ENCODE measurements at regions not wholly inside any gene's neighbourhood (a gene's known extent, or its start where the extent isn't known, plus 50 kb on each side); places are given as distances from the start of the nearest gene placed in this dataset.
"Not testable (repeated sequence)": the region's sequence is repeated elsewhere in the genome, so short reads cannot be mapped to it uniquely, and the experiment has no call there.

DNA sequence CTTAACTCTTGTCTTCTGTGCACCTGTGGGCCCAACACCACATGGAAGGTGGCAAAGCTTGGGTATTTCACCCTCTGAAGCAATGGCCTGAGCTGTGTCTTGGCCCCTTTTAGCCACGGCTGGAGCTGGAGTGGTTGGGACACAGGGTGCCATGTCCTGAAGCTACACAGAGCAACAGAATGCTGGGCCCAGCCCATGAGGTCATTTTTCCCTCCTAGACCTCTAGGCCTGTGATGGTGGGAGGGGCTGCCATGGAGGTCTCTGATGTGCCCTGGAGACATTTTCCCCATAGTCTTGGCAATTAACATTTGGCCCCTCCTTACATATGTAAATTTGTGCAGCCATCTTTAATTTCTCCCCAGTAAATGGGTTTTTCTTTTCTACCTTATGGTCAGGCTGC lies 620.8 kb downstream of the RFPL4B start:
- Mint-ChIP-seq H3K9me3 (peaks cover 13% of the 10 kb centered on the region), H3K4me1 (ENCODE audit: low read depth) (no peaks in the 10 kb centered on the region), H3K36me3 (ENCODE audit: low read depth) (no peaks in the 10 kb centered on the region), H3K27ac (no peak overlapping the region), H3K4me3 (no peak overlapping the region), H3K27me3 (ENCODE audit: low read depth) (no peaks in the 10 kb centered on the region)

DNA sequence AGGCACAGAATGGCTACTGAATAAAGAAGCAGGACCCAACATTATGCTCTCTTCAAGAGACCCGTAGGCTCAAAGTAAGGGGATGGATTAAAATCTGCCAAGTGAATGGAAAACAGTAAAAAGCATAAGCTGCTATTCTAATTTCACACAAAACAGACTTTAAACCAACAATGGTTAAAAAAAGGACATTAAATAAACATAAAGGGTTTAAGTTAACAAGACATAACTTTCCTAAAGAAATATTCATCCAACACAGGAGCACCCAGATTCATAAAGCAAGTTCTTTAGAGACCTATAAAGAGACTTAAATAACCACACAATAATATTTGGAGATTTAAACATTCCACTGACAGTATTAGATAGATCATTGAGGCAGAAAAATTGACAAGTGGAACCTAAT lies 624.5 kb downstream of the RFPL4B start:
- H3K36me3 Mint-ChIP-seq (ENCODE audit: low read depth), result no peaks in the 10 kb centered on the region
- no peaks in the 10 kb centered on the region for H3K4me1 Mint-ChIP-seq (ENCODE audit: low read depth)
- peaks cover 18% of the 10 kb centered on the region for H3K9me3 Mint-ChIP-seq
- no peaks in the 10 kb centered on the region for H3K27me3 Mint-ChIP-seq (ENCODE audit: low read depth)
- H3K4me3 Mint-ChIP-seq, result no peak overlapping the region
- H3K27ac Mint-ChIP-seq, result no peak overlapping the region

DNA sequence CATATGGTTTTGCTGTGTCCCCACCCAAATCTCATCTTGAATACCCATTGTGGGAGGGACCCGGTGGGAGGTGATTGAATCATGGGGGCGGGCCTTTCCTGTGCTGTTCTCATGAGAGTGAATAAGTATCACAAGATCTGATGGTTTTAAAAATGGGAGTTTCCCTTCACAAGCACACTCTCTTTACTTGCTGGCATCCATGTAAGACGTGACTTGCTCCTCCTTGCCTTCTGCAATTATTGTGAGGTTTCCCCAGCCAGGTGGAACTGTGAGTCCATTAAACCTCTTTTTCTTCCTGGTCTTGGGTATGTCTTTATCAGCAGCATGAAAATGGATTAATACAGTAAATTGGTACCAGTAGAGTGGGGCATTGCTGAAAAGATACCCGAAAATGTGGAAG lies 627.8 kb downstream of the RFPL4B start:
- H3K9me3 Mint-ChIP-seq, result peaks cover 13% of the 10 kb centered on the region

DNA sequence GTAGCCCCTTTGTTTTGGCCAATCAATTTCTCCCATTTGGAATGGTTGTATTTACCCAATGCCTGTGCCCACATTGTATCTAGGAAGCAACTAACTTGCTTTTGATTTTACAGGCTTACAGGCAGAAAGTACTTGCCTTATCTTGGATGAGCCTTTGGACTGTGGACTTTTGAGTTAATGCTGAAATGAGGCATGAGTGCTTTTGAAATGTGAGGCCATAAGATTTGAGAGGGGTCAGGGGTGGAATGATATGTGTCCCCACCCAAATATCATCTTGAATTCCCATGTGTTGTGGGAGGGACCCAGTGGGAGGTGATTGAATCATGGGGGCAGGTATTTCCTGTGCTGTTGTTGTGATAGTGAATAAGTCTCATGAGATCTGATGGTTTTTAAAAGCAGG lies 629.4 kb downstream of the RFPL4B start:
- not testable (repeated sequence) for H3K27ac Mint-ChIP-seq; H3K36me3 Mint-ChIP-seq (ENCODE audit: low read depth); H3K4me3 Mint-ChIP-seq; H3K4me1 Mint-ChIP-seq (ENCODE audit: low read depth); H3K27me3 Mint-ChIP-seq (ENCODE audit: low read depth)
- H3K9me3 Mint-ChIP-seq, result peaks cover 11% of the 10 kb centered on the region

More for the DNA sequence above, 627.8 kb downstream of the RFPL4B start:
- not testable (repeated sequence) for H3K4me1 Mint-ChIP-seq (ENCODE audit: low read depth); H3K4me3 Mint-ChIP-seq; H3K27me3 Mint-ChIP-seq (ENCODE audit: low read depth); H3K27ac Mint-ChIP-seq; H3K36me3 Mint-ChIP-seq (ENCODE audit: low read depth)

DNA sequence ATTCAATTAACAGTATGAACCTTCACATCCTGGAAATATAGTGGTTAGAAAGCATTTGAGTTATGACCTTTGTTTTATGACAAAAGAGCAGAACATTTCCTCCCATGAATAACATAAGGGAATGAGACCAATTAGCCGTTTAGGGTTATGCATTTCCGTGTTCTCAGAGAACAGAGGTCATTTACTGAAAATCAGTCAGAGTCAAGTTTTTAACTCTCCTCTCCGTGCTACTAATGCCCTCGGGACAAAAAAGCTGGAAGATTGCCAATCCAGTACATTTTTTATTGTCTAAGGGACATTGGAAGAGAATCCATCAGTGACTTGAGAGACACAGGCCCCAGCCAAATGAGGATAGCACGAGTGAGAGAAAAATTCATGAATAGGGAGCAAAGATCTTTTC lies 632.7 kb downstream of the RFPL4B start:
- no peak overlapping the region for H3K27ac Mint-ChIP-seq
- H3K4me1 Mint-ChIP-seq (ENCODE audit: low read depth), result no peaks in the 10 kb centered on the region
- peaks cover 5% of the 10 kb centered on the region for H3K9me3 Mint-ChIP-seq
- H3K36me3 Mint-ChIP-seq (ENCODE audit: low read depth), result no peaks in the 10 kb centered on the region
- H3K27me3 Mint-ChIP-seq (ENCODE audit: low read depth), result no peaks in the 10 kb centered on the region
- H3K4me3 Mint-ChIP-seq, result no peak overlapping the region

DNA sequence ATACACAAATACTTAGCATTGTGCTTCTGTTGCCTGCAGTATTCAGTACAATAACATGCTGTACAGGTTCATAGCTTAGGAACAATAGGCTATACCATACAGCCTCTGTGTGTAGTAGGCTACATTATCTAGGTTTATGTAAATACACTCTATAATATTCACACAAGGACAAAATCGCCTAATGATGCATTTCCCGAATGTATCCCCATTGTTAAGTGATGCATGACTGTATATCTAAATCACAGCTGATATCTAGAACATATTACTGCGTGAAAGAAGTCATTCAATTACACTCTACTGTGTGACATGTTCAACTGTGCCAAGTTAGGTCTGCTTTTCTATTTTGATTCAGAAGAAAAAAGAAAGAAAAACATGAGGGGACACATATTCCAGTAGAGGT lies 633.5 kb downstream of the RFPL4B start:
- Mint-ChIP-seq H3K4me3 (no peak overlapping the region), H3K36me3 (ENCODE audit: low read depth) (no peaks in the 10 kb centered on the region), H3K27me3 (ENCODE audit: low read depth) (no peaks in the 10 kb centered on the region), H3K4me1 (ENCODE audit: low read depth) (no peaks in the 10 kb centered on the region), H3K9me3 (no peaks in the 10 kb centered on the region), H3K27ac (no peak overlapping the region)

DNA sequence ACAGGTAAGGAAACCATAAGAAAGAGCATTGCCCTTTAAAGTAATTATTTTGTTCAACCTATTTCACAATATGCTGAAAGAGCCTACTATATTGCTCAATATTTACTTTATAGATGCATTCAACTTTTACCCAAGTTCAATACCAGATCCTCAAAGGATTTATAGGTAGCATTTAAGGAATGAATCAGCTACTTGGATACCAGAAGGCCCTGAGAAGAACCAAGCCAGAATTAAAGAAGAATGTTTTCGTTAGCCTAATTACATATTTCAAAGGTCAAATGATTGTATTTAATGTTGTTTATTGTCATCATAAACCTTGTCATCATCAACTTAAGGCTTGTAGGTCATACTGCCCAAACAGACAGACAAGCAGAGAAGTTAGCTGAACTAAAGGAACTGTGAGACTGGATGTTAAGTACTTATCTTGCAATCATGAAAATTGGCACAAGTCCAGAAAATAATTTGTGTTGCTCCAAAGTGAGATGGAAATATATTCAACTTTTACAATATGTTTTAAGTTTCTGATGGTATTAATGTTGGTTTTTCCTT lies 636.7 kb downstream of the RFPL4B start:
- Mint-ChIP-seq H3K4me1 (ENCODE audit: low read depth) (no peaks in the 10 kb centered on the region), H3K9me3 (no peaks in the 10 kb centered on the region), H3K27me3 (ENCODE audit: low read depth) (no peaks in the 10 kb centered on the region)

DNA sequence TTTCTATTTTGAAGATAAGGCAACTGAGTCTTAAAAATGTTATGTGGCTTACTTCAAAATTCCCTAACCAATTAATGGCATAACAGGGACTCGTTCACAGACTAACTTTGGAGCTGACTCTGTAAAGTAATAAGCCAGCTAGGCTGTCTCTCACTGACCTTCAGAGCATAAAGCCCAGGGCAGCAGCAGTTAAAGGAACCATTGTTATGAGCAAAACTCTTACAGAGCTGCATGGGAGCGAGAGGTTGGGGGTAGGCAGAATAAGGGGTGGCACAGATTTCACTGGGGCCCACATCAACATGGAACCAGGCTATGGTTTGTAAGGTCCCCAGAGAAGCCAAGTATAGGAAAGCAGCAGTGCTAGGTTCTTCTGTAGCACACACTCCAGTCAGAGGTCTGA lies 637.8 kb downstream of the RFPL4B start:
- H3K27me3 Mint-ChIP-seq (ENCODE audit: low read depth), result no peaks in the 10 kb centered on the region
- H3K36me3 Mint-ChIP-seq (ENCODE audit: low read depth), result no peaks in the 10 kb centered on the region
- no peak overlapping the region for H3K27ac Mint-ChIP-seq
- H3K4me3 Mint-ChIP-seq, result no peak overlapping the region
- H3K4me1 Mint-ChIP-seq (ENCODE audit: low read depth), result no peaks in the 10 kb centered on the region
- no peaks in the 10 kb centered on the region for H3K9me3 Mint-ChIP-seq

More for the DNA sequence above, 636.7 kb downstream of the RFPL4B start:
- H3K27ac Mint-ChIP-seq, result no peak overlapping the region
- H3K36me3 Mint-ChIP-seq (ENCODE audit: low read depth), result no peaks in the 10 kb centered on the region
- no peak overlapping the region for H3K4me3 Mint-ChIP-seq

DNA sequence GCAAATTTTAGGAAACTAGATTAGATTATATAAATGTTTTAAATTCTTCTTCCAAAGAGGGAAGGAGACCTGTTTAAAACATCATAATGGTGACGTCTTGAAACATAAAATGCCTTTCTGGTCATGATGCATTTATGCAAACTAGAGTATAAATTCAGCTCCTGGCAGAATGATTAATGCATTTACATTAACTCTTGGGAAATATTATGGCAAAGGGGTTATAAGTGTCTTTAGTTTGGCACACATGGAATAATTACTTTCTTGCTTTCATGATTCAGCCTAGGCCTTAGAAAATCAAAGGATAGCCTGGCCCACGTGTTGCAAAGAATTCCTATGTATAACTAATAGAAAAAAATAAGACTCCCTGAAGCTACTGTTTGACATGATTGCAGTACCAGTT lies 639.2 kb downstream of the RFPL4B start:
- Mint-ChIP-seq H3K27ac (no peak overlapping the region), H3K4me1 (ENCODE audit: low read depth) (no peaks in the 10 kb centered on the region), H3K36me3 (ENCODE audit: low read depth) (no peaks in the 10 kb centered on the region), H3K9me3 (peaks cover 5% of the 10 kb centered on the region), H3K4me3 (no peak overlapping the region), H3K27me3 (ENCODE audit: low read depth) (no peaks in the 10 kb centered on the region)

DNA sequence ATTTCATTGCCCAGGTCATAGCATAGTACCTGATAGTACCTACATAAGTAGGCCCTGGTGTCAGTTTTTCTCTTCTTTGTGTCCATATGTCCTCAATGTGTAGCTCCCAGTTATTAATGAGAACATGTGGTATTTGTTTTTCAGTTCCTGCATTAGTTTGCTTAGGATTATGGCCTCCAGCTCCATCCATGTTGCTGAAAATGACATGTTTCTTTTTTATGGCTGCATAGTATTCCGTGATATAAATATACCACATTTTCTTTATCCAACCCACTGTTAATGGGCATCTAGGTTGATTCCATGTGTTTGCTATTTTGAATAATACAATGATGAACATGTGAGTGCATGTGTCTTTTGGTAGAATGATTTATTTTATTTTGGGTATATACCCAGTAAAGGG lies 641.6 kb downstream of the RFPL4B start:
- Mint-ChIP-seq H3K27me3 (ENCODE audit: low read depth) (no peaks in the 10 kb centered on the region), H3K9me3 (peaks cover 5% of the 10 kb centered on the region), H3K36me3 (ENCODE audit: low read depth) (no peaks in the 10 kb centered on the region), H3K27ac (no peak overlapping the region), H3K4me1 (ENCODE audit: low read depth) (no peaks in the 10 kb centered on the region), H3K4me3 (no peak overlapping the region)

DNA sequence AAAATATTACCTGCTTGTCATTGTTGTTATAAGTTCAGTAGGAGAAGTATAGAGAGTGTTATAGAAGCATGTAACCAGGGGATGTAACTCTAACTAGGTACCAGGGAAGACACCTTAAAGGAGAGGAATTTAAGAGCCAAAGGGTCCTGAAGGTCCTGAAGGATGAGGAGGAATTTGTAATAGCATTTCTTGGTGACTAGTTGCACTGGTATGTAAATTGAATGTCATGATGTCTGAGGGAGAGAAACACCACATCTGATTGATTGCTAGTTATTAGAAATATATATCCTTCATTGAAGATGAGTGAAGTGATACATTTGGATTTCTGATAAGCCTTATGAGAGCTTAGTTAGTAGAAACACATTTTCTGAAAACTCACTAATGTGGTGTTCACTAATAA lies 643.8 kb downstream of the RFPL4B start:
- no peak overlapping the region for H3K27ac Mint-ChIP-seq
- no peaks in the 10 kb centered on the region for H3K4me1 Mint-ChIP-seq (ENCODE audit: low read depth)
- no peaks in the 10 kb centered on the region for H3K27me3 Mint-ChIP-seq (ENCODE audit: low read depth)
- peaks cover 5% of the 10 kb centered on the region for H3K9me3 Mint-ChIP-seq
- no peaks in the 10 kb centered on the region for H3K36me3 Mint-ChIP-seq (ENCODE audit: low read depth)
- no peak overlapping the region for H3K4me3 Mint-ChIP-seq

DNA sequence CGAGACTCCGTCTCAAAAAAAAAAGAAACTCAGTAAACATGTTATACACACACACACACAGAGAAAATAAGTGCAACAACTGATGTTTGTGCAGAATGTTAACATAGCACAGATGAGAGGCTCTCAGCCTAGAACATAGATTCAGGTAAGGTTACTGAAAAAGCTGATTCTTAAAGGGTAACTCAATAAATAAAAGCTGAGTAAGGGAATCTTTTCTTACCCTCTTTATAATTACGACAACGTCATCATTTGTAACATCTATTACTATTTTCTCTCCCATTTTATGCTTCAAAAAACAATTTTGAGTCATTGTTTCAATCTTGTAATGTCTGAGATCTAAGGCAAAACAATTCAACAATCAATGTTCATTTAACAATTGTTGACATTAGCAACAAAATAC lies 644.8 kb downstream of the RFPL4B start:
- Mint-ChIP-seq H3K36me3 (ENCODE audit: low read depth) (no peaks in the 10 kb centered on the region), H3K4me3 (no peak overlapping the region), H3K27me3 (ENCODE audit: low read depth) (no peaks in the 10 kb centered on the region), H3K27ac (no peak overlapping the region), H3K9me3 (peaks cover 5% of the 10 kb centered on the region), H3K4me1 (ENCODE audit: low read depth) (no peaks in the 10 kb centered on the region)

DNA sequence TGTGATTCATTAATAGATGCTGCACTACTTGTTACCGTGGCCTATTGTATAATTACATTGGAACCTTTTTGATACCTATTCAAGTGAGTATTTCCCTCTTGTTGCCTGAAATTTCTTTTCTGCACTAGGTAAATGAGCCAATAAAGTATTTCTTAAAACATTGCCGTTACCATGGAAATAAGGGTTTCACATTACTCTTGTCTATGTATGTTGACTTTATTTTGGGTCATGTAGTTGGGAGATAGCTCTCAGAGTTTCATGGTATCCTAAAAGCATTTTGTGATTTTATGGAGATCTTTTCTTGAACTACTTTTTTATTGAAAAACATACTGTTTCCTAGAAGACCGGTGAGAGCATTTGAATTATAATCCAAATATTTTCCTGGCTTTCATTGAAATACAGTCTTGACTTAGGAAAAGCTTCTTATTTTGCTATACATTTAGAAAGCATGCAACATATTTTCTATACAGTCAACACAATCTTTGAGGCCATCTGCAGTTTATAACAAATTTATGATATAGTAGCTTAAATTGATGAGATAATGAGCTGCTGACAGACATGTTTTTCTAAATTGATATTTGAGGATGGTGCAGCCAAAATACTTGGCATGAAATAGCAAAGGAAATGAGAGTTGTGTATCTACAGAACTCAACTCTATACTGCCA lies 650.4 kb downstream of the RFPL4B start:
- no peak overlapping the region for H3K27ac Mint-ChIP-seq
- H3K9me3 Mint-ChIP-seq, result no peaks in the 10 kb centered on the region
- H3K4me3 Mint-ChIP-seq, result no peak overlapping the region
- H3K27me3 Mint-ChIP-seq (ENCODE audit: low read depth), result no peaks in the 10 kb centered on the region
- H3K36me3 Mint-ChIP-seq (ENCODE audit: low read depth), result no peaks in the 10 kb centered on the region
- no peaks in the 10 kb centered on the region for H3K4me1 Mint-ChIP-seq (ENCODE audit: low read depth)

DNA sequence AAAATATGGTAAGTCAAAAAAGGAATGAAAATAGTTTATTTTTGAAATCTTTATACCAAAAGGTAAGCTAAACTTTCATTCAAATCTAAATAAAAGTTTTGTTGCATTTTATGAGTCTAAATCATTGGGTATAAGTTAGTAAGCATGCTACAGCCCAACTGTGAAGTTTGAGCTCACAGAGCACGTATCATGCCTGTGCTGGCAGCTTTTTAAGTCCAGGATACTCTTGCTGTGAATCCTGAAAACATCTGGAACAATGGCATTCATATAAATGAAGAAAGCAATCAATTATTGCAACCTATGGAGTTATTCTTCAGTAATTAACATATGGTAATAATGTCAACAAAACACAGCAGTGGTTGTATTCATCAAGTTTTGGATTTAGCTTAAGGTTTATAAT lies 656.9 kb downstream of the RFPL4B start:
- H3K36me3 Mint-ChIP-seq (ENCODE audit: low read depth), result no peaks in the 10 kb centered on the region
- H3K9me3 Mint-ChIP-seq, result no peaks in the 10 kb centered on the region

DNA sequence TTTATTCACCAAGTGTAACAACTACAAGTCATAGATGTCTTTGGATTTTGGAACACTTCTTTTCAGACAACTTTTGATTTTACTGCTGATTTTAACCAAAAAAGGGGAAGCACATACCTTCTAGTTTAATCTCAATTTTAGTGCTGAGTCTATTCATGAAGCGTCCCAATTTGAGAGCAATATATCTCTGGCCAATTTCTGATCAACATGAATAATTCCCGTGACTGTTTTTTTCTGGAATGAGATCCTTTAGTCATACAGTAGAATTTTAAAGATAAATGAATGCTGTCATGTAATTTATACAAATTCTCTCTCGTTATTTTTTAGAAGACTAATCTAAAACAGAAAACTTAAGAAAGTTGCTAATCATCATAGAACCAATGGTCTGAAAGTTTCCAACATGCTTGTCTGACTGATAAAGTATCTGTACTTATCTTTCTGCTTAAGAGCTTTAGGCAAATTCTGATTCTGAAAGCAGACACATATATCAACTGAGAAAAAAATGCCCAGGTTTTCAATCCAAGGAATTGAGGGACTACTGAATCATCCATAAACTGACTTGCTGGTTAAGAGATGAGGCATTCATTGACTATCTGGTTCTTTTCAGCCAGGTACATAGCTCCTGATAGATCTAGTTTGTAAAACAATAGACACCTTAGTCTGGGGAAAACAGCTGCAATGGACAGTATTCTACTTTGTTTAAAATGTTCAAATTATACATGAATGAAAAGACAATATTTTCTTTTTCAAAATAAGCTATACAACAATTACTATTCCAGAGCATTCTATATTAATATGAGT lies 657.5 kb downstream of the RFPL4B start:
- Mint-ChIP-seq H3K36me3 (ENCODE audit: low read depth) (no peaks in the 10 kb centered on the region), H3K27ac (no peak overlapping the region), H3K27me3 (ENCODE audit: low read depth) (no peaks in the 10 kb centered on the region), H3K4me1 (ENCODE audit: low read depth) (no peaks in the 10 kb centered on the region), H3K9me3 (no peaks in the 10 kb centered on the region), H3K4me3 (no peak overlapping the region)

More for the DNA sequence above, 656.9 kb downstream of the RFPL4B start:
- no peak overlapping the region for H3K27ac Mint-ChIP-seq
- no peaks in the 10 kb centered on the region for H3K27me3 Mint-ChIP-seq (ENCODE audit: low read depth)
- no peak overlapping the region for H3K4me3 Mint-ChIP-seq
- H3K4me1 Mint-ChIP-seq (ENCODE audit: low read depth), result no peaks in the 10 kb centered on the region

Measured in T-helper 1 cell treated with Interleukin-12 subunit alpha and Interleukin-12 subunit beta and Interleukin-4 antibody, amounts not matched to agents 30 μg/mL and 1 μg/mL, for 36 hours (primary cell).